Sigmoid colon (tissue), 4 donors: ENCODE measurements at regions not wholly inside any gene's neighbourhood (a gene's known extent, or its start where the extent isn't known, plus 50 kb on each side); places are given as distances from the start of the nearest gene placed in this dataset.

Experiments
- CTCF ChIP-seq, 4 experiments: fragments of 450-650 bp in 3 of 4; fragments of 200-600 bp in 1 of 4; IDR thresholded peaks; one replicate each; pipeline ENCODE4 v1.5.1; 2016 to 2019; ENCODE audit warnings: antibody characterized with exemption in 4 of 4, mild to moderate bottlenecking in 3 of 4, moderate library complexity in 2 of 4
- EP300 ChIP-seq, 4 donors: sonication (generic); formaldehyde crosslinking; IDR thresholded peaks; one replicate each; pipeline ENCODE4 v1.6.1; 2017; ENCODE audit warnings: antibody characterized with exemption in 4 of 4
- POLR2AphosphoS5 ChIP-seq, 4 donors: sonication (generic); formaldehyde crosslinking; IDR thresholded peaks; one replicate each; pipeline ENCODE4 v1.6.1; 2017; ENCODE audit warnings: antibody characterized with exemption in 4 of 4

- no peak for TF ChIP-seq POLR2AphosphoS5 (IDR thresholded peaks at IDR 0.05)
- no peak for TF ChIP-seq EP300 (IDR thresholded peaks at IDR 0.05)
- TF ChIP-seq CTCF (IDR thresholded peaks at IDR 0.05) = no peak
Observed at GRCh38 chr4:62415256-62415655, 1215.1 kb downstream of the ADGRL3 start.
